GM23338 (cell line): ENCODE measurements at regions not wholly inside any gene's neighbourhood (a gene's known extent, or its start where the extent isn't known, plus 50 kb on each side); places are given as distances from the start of the nearest gene placed in this dataset.

Source experiments
- ATAC-seq: fragments of 200-7000 bp; cut with Tn5 transposase; 3 replicates; pipeline ENCODE4 v1.9.1; 2020
- DNase-seq: peaks from one replicate; pipeline ENCODE4 v3.0.0-alpha.2; 2015; ENCODE audit warnings: low spot score
- H2AFZ ChIP-seq: fragments of 200-600 bp; sonication (generic); 2 replicates; pipeline ENCODE4 v1.8.0; 2016; ENCODE audit warnings: antibody characterized with exemption, mild to moderate bottlenecking, moderate library complexity
- H3F3A ChIP-seq: fragments of 200-600 bp; sonication (generic); replicated peaks from 2 replicates; pipeline ENCODE4 v1.8.0; 2017; ENCODE audit warnings: antibody characterized with exemption, mixed run types, low read depth
- H3K27ac ChIP-seq: fragments of 200-600 bp; sonication (generic); 2 replicates; pipeline ENCODE4 v1.6.1; 2016; ENCODE audit warnings: low read depth
- H3K27me3 ChIP-seq: fragments of 200-600 bp; sonication (generic); 2 replicates; pipeline ENCODE4 v1.8.0; 2016; ENCODE audit warnings: mild to moderate bottlenecking, mixed run types, moderate library complexity; ENCODE audit not compliant: insufficient read depth
- H3K36me3 ChIP-seq: fragments of 200-600 bp; sonication (generic); 2 replicates; pipeline ENCODE4 v1.8.0; 2016; ENCODE audit warnings: mild to moderate bottlenecking; ENCODE audit not compliant: insufficient read depth
- H3K4me1 ChIP-seq: fragments of 200-600 bp; sonication (generic); 2 replicates; pipeline ENCODE4 v1.8.0; 2016; ENCODE audit warnings: mild to moderate bottlenecking, moderate library complexity; ENCODE audit not compliant: insufficient read depth
- H3K4me2 ChIP-seq: fragments of 200-600 bp; sonication (generic); 2 replicates; pipeline ENCODE4 v1.7.1; 2017; ENCODE audit warnings: mixed run types
- H3K4me3 ChIP-seq: fragments of 200-600 bp; sonication (generic); 2 replicates; pipeline ENCODE4 v1.6.1; 2016; ENCODE audit warnings: mixed run types
- H3K79me2 ChIP-seq: fragments of 200-600 bp; sonication (generic); replicated peaks from 2 replicates; pipeline ENCODE4 v1.8.0; 2017; ENCODE audit warnings: mild to moderate bottlenecking; ENCODE audit not compliant: insufficient read depth
- H3K9me2 ChIP-seq: fragments of 200-600 bp; sonication (generic); 2 replicates; pipeline ENCODE4 v1.8.0; 2017; ENCODE audit not compliant: insufficient read depth
- H4K20me1 ChIP-seq: fragments of 200-600 bp; sonication (generic); replicated peaks from 2 replicates; pipeline ENCODE4 v1.8.0; 2017; ENCODE audit warnings: mild to moderate bottlenecking; ENCODE audit not compliant: insufficient read depth
- H3K27ac Mint-ChIP-seq: 2 replicates; pipeline ENCODE4 v1.8.0; 2020; ENCODE audit warnings: inconsistent platforms, mild to moderate bottlenecking, moderate library complexity, mixed read lengths
- H3K27me3 Mint-ChIP-seq: 3 replicates; pipeline ENCODE4 v1.8.0; 2022; ENCODE audit warnings: low read depth, mild to moderate bottlenecking, moderate library complexity, mixed read lengths, inconsistent platforms; ENCODE audit not compliant: insufficient read depth, poor library complexity
- H3K36me3 Mint-ChIP-seq: 3 replicates; pipeline ENCODE4 v1.8.0; 2021; ENCODE audit warnings: low read depth, mild to moderate bottlenecking, inconsistent platforms, moderate library complexity, mixed read lengths
- H3K4me1 Mint-ChIP-seq: 3 replicates; pipeline ENCODE4 v1.8.0; 2020; ENCODE audit warnings: mild to moderate bottlenecking, inconsistent platforms, mixed read lengths
- H3K4me3 Mint-ChIP-seq: 3 replicates; pipeline ENCODE4 v1.8.0; 2021; ENCODE audit warnings: moderate library complexity, mild to moderate bottlenecking, inconsistent platforms, mixed read lengths
- H3K9me3 Mint-ChIP-seq: 3 replicates; pipeline ENCODE4 v1.8.0; 2020; ENCODE audit warnings: moderate library complexity, mild to moderate bottlenecking, inconsistent platforms, mixed read lengths
- CREB1 ChIP-seq: fragments of 250-450 bp; sonication (Bioruptor Pico); IDR thresholded peaks from 2 replicates; pipeline ENCODE4 v1.5.0; 2020; ENCODE audit warnings: low read depth, mild to moderate bottlenecking, moderate library complexity
- EZH2 ChIP-seq: fragments of 200-600 bp; sonication (generic); IDR thresholded peaks from one replicate; pipeline ENCODE4 v1.8.0; 2017; ENCODE audit warnings: antibody characterized with exemption, mild to moderate bottlenecking, low read depth; ENCODE audit not compliant: unreplicated experiment
- JUNB ChIP-seq: IDR thresholded peaks from one replicate; pipeline ENCODE4 v1.6.1; 2016; ENCODE audit warnings: antibody characterized with exemption; ENCODE audit not compliant: unreplicated experiment
- NANOG ChIP-seq: IDR thresholded peaks from 2 replicates; pipeline ENCODE4 v1.6.1; 2016; ENCODE audit warnings: antibody characterized with exemption, borderline replicate concordance
- POLR2AphosphoS5 ChIP-seq: IDR thresholded peaks from 2 replicates; pipeline ENCODE4 v1.6.1; 2016; ENCODE audit warnings: antibody characterized with exemption, low read depth
- STAT1 ChIP-seq: IDR thresholded peaks from one replicate; pipeline ENCODE4 v1.6.1; 2016; ENCODE audit warnings: antibody characterized with exemption; ENCODE audit not compliant: unreplicated experiment
- ZNF114 ChIP-seq: fragments of 250-450 bp; sonication (Bioruptor Pico); IDR thresholded peaks from 2 replicates; pipeline ENCODE4 v1.5.0; 2020; ENCODE audit warnings: mild to moderate bottlenecking, moderate library complexity
- ZNF331 ChIP-seq: fragments of 250-450 bp; sonication (Bioruptor Pico); IDR thresholded peaks from 2 replicates; pipeline ENCODE4 v1.5.0; 2020; ENCODE audit warnings: low read depth, mild to moderate bottlenecking, moderate library complexity
- TF ChIP-seq, protein P1 (sequence below): IDR thresholded peaks from one replicate; pipeline ENCODE4 v1.6.1; 2018; ENCODE audit warnings: antibody characterized with exemption; ENCODE audit not compliant: unreplicated experiment
- TF ChIP-seq, protein P2 (sequence below), 2 experiments: fragments of 200-600 bp in 1 of 2; sonication (generic) in 1 of 2; conservative IDR thresholded peaks; 2 replicates each; pipeline versions ENCODE4 v1.5.1 to v1.6.1; 2016 to 2017; ENCODE audit warnings: antibody characterized with exemption in 2 of 2, low read depth in 2 of 2, mild to moderate bottlenecking in 2 of 2, moderate library complexity in 1 of 2
- TF ChIP-seq, protein P3 (sequence below): IDR thresholded peaks from 2 replicates; pipeline ENCODE4 v1.6.1; 2016; ENCODE audit warnings: antibody characterized with exemption

DNA sequence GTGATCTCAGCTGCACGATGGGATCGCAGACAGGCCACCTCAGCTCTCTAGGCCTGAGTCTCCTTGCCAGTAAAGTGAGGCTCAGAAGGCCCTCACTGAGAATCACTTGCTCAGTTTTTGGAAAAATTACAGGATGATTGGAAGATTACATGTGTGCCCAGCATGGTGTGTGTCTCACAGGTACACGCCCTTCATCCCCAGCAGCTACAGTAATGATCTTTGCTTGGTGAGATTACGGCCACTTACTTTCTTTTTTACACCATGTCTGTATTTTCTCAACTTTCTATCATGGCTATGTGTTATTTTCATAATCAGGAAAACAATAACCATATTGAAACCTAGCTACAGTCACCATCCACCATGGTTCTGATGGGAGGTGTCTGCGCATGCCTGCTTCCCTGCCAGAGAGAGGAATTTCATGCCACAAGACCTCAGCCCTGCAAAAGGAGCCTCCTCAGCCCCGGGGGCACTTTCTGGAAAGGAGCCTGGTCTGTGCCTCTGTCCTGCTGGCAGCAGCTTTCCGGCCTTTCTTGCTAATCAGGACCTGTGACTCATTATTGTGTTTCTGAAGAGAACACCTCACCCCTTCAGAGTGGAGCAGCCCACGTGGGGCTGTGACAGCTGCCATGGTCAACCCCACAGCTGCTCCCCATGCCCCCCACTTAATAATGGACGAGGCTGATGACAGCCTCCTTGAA lies 64.2 kb upstream of the OLFM1 start:
- H3K9me3 Mint-ChIP-seq, result peaks cover 7% of the 10 kb centered on the region
- H3K79me2 ChIP-seq, result no peaks in the 10 kb centered on the region
- H3K27me3 Mint-ChIP-seq, result peaks cover 3% of the 10 kb centered on the region
- H3K36me3 Mint-ChIP-seq, result no peaks in the 10 kb centered on the region
- H3K9me2 ChIP-seq, result no peaks in the 10 kb centered on the region
- no peaks in the 10 kb centered on the region for H3K36me3 ChIP-seq
- H3K27ac Mint-ChIP-seq, result no peak overlapping the region
- H3K4me1 Mint-ChIP-seq, result no peaks in the 10 kb centered on the region; the same call in 2 of the 3 replicates
- H3F3A ChIP-seq, result no peaks in the 10 kb centered on the region
- no peaks in the 10 kb centered on the region for H4K20me1 ChIP-seq
- H3K27me3 ChIP-seq, result no peaks in the 10 kb centered on the region
- H3K4me3 ChIP-seq, result no peak overlapping the region
- ATAC-seq (no peak), DNase-seq (no peak)
- H3K27ac ChIP-seq, result no peak overlapping the region
- no peaks in the 10 kb centered on the region for H3K4me1 ChIP-seq
- H3K4me2 ChIP-seq, result no peak overlapping the region
- no peak overlapping the region for H3K4me3 Mint-ChIP-seq
- no peak overlapping the region for H2AFZ ChIP-seq
- TF ChIP-seq EZH2 (no peak), JUNB (no peak), ZNF331 (CRISPR knock-in tag) (no peak), CREB1 (CRISPR knock-in tag) (no peak)

DNA sequence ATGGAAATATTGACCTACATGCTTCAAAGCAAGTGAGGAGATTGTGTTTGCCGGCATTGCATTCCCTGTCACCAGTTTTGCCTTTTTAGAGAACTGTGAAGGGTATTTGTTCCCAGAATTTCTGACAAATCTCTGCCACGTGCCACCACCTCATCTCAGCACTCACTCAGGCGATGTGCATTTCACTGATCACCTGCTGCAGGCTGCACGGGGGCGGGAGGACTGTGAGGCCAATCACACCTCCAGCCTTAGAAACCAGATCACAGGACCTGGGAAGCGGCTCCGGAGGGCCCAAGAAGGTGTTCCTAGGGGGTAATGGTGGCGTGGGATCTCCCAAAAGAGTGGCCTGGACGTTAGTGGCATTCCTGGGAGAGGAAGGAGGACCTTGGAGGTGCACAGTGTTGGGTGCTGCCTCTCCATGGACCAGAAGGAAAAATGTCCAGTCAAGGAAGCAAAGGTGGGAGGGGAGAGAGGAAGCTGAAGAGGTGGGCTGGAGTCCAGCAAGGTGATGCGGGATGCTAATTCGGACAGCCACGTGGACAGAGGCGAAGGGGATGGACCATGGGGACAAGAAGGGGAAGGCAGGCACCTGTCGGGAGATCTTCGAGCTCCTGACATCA lies 63.6 kb upstream of the OLFM1 start:
- Histone ChIP-seq H3K79me2 (no peaks in the 10 kb centered on the region), H3K9me2 (no peaks in the 10 kb centered on the region), H3K4me2 (no peak overlapping the region), H3K36me3 (no peaks in the 10 kb centered on the region), H4K20me1 (no peaks in the 10 kb centered on the region), H3K27ac (no peak overlapping the region), H3K4me1 (no peaks in the 10 kb centered on the region), H3K4me3 (no peak overlapping the region), H2AFZ (no peak overlapping the region), H3F3A (no peaks in the 10 kb centered on the region), H3K27me3 (no peaks in the 10 kb centered on the region)
- Mint-ChIP-seq H3K4me3 (no peak overlapping the region), H3K36me3 (no peaks in the 10 kb centered on the region), H3K27ac (no peak overlapping the region), H3K27me3 (peaks cover 5% of the 10 kb centered on the region), H3K4me1 (no peaks in the 10 kb centered on the region; the same call in 2 of the 3 replicates), H3K9me3 (peaks cover 7% of the 10 kb centered on the region)
- DNase-seq (no peak), ATAC-seq (no peak)
- no peak for TF ChIP-seq ZNF331 (CRISPR knock-in tag)
- no peak for TF ChIP-seq EZH2
- no peak for TF ChIP-seq JUNB
- no peak for TF ChIP-seq STAT1
- TF ChIP-seq, protein P1, sequence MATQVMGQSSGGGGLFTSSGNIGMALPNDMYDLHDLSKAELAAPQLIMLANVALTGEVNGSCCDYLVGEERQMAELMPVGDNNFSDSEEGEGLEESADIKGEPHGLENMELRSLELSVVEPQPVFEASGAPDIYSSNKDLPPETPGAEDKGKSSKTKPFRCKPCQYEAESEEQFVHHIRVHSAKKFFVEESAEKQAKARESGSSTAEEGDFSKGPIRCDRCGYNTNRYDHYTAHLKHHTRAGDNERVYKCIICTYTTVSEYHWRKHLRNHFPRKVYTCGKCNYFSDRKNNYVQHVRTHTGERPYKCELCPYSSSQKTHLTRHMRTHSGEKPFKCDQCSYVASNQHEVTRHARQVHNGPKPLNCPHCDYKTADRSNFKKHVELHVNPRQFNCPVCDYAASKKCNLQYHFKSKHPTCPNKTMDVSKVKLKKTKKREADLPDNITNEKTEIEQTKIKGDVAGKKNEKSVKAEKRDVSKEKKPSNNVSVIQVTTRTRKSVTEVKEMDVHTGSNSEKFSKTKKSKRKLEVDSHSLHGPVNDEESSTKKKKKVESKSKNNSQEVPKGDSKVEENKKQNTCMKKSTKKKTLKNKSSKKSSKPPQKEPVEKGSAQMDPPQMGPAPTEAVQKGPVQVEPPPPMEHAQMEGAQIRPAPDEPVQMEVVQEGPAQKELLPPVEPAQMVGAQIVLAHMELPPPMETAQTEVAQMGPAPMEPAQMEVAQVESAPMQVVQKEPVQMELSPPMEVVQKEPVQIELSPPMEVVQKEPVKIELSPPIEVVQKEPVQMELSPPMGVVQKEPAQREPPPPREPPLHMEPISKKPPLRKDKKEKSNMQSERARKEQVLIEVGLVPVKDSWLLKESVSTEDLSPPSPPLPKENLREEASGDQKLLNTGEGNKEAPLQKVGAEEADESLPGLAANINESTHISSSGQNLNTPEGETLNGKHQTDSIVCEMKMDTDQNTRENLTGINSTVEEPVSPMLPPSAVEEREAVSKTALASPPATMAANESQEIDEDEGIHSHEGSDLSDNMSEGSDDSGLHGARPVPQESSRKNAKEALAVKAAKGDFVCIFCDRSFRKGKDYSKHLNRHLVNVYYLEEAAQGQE, result no peak
- TF ChIP-seq NANOG, result no peak
- no peak for TF ChIP-seq ZNF114
- TF ChIP-seq, protein P2, sequence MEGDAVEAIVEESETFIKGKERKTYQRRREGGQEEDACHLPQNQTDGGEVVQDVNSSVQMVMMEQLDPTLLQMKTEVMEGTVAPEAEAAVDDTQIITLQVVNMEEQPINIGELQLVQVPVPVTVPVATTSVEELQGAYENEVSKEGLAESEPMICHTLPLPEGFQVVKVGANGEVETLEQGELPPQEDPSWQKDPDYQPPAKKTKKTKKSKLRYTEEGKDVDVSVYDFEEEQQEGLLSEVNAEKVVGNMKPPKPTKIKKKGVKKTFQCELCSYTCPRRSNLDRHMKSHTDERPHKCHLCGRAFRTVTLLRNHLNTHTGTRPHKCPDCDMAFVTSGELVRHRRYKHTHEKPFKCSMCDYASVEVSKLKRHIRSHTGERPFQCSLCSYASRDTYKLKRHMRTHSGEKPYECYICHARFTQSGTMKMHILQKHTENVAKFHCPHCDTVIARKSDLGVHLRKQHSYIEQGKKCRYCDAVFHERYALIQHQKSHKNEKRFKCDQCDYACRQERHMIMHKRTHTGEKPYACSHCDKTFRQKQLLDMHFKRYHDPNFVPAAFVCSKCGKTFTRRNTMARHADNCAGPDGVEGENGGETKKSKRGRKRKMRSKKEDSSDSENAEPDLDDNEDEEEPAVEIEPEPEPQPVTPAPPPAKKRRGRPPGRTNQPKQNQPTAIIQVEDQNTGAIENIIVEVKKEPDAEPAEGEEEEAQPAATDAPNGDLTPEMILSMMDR (conservative IDR thresholded peaks at IDR 0.05; ENCODE audit: low read depth in 2 of 2), result no peak
- TF ChIP-seq, protein P3, sequence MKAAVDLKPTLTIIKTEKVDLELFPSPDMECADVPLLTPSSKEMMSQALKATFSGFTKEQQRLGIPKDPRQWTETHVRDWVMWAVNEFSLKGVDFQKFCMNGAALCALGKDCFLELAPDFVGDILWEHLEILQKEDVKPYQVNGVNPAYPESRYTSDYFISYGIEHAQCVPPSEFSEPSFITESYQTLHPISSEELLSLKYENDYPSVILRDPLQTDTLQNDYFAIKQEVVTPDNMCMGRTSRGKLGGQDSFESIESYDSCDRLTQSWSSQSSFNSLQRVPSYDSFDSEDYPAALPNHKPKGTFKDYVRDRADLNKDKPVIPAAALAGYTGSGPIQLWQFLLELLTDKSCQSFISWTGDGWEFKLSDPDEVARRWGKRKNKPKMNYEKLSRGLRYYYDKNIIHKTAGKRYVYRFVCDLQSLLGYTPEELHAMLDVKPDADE, result no peak
- TF ChIP-seq POLR2AphosphoS5, result no peak
